HG02623 (cell line): ENCODE measurements at regions not wholly inside any gene's neighbourhood (a gene's known extent, or its start where the extent isn't known, plus 50 kb on each side); places are given as distances from the start of the nearest gene placed in this dataset.
"Not testable (repeated sequence)": the region's sequence is repeated elsewhere in the genome, so short reads cannot be mapped to it uniquely, and the experiment has no call there.

Experiments
- ATAC-seq: cut with Tn5 transposase; IDR thresholded peaks from one replicate; pipeline ENCODE4 v1.9.1; 2021; ENCODE audit warnings: moderate library complexity; ENCODE audit not compliant: unreplicated experiment

- ATAC-seq, result not testable (repeated sequence)
These were observed 63.9 kb upstream of the SEC22B start for GRCh38 chr1:120240181-120240580.

GRCh38 chr1:120239351-120239750, 63.0 kb upstream of the SEC22B start:
- not testable (repeated sequence) for ATAC-seq

- ATAC-seq, result not testable (repeated sequence)
These were observed 62.5 kb upstream of the SEC22B start for GRCh38 chr1:120238867-120239266.

- ATAC-seq, result not testable (repeated sequence)
These were observed 57.3 kb upstream of the SEC22B start for GRCh38 chr1:120233661-120234018.

GRCh38 chr1:120232834-120233660, 56.7 kb upstream of the SEC22B start:
- not testable (repeated sequence) for ATAC-seq

- not testable (repeated sequence) for ATAC-seq
These were observed 53.5 kb upstream of the SEC22B start for GRCh38 chr1:120229835-120230234.
